GM21390 (cell line): ENCODE measurements at regions not wholly inside any gene's neighbourhood (a gene's known extent, or its start where the extent isn't known, plus 50 kb on each side); places are given as distances from the start of the nearest gene placed in this dataset.
"Not testable (repeated sequence)": the region's sequence is repeated elsewhere in the genome, so short reads cannot be mapped to it uniquely, and the experiment has no call there.

Experiments
- ATAC-seq: cut with Tn5 transposase; IDR thresholded peaks from one replicate; pipeline ENCODE4 v1.9.1; 2021; ENCODE audit not compliant: unreplicated experiment

GRCh38 chr3:80007522-80007921, 239.7 kb upstream of the ROBO1 start:
- ATAC-seq: no peak

GRCh38 chr3:80006315-80006714, 238.5 kb upstream of the ROBO1 start:
- ATAC-seq: no peak

- no peak for ATAC-seq
Observed at GRCh38 chr3:80000022-80000421, 232.2 kb upstream of the ROBO1 start.

GRCh38 chr3:79994397-79994796, 226.6 kb upstream of the ROBO1 start:
- no peak for ATAC-seq

GRCh38 chr3:79986338-79986737, 218.5 kb upstream of the ROBO1 start:
- ATAC-seq: no peak

- ATAC-seq: no peak
Observed at GRCh38 chr3:79985816-79986215, 218.0 kb upstream of the ROBO1 start.

- no peak for ATAC-seq
Observed at GRCh38 chr3:79983118-79983517, 215.3 kb upstream of the ROBO1 start.

- ATAC-seq: no peak
Observed at GRCh38 chr3:79979990-79980389, 212.2 kb upstream of the ROBO1 start.

- ATAC-seq: no peak
Observed at GRCh38 chr3:79976466-79976865, 208.7 kb upstream of the ROBO1 start.

- no peak for ATAC-seq
Observed at GRCh38 chr3:79973917-79974595, 206.3 kb upstream of the ROBO1 start.

GRCh38 chr3:79973482-79973881, 205.7 kb upstream of the ROBO1 start:
- ATAC-seq: no peak

- no peak for ATAC-seq
Observed at GRCh38 chr3:79968418-79968817, 200.6 kb upstream of the ROBO1 start.

- no peak for ATAC-seq
Observed at GRCh38 chr3:79960594-79960993, 192.8 kb upstream of the ROBO1 start.

GRCh38 chr3:79957066-79957465, 189.3 kb upstream of the ROBO1 start:
- ATAC-seq: no peak

GRCh38 chr3:79954756-79955155, 187.0 kb upstream of the ROBO1 start:
- no peak for ATAC-seq

GRCh38 chr3:79953591-79954101, 185.8 kb upstream of the ROBO1 start:
- ATAC-seq: no peak

- ATAC-seq: not testable (repeated sequence)
Observed at GRCh38 chr3:79951426-79951825, 183.6 kb upstream of the ROBO1 start.

GRCh38 chr3:79947957-79948356, 180.2 kb upstream of the ROBO1 start:
- no peak for ATAC-seq

GRCh38 chr3:79947469-79947868, 179.7 kb upstream of the ROBO1 start:
- no peak for ATAC-seq

- ATAC-seq: no peak
Observed at GRCh38 chr3:79937567-79937966, 169.8 kb upstream of the ROBO1 start.

- no peak for ATAC-seq
Observed at GRCh38 chr3:79930196-79930595, 162.4 kb upstream of the ROBO1 start.

- ATAC-seq: no peak
Observed at GRCh38 chr3:79928687-79929408, 161.1 kb upstream of the ROBO1 start.
